WTC11 (cell line): ENCODE measurements at regions not wholly inside any gene's neighbourhood (a gene's known extent, or its start where the extent isn't known, plus 50 kb on each side); places are given as distances from the start of the nearest gene placed in this dataset.

Experiments
- ATAC-seq: fragments of 200-7000 bp; cut with Tn5 transposase; 2 replicates; pipeline ENCODE4 v1.10.0; 2021; ENCODE audit warnings: mild to moderate bottlenecking, moderate library complexity
- CTCF ChIA-PET: fragments of 300-600 bp; sonication (Branson Sonifier 250); formaldehyde crosslinking; loops from one replicate; lab custom pipeline; 2021; ENCODE audit warnings: antibody characterized with exemption; lab: Charles Lee
- POLR2A ChIA-PET: fragments of 350-600 bp; sonication (Branson Sonifier 250); formaldehyde crosslinking; loops from one replicate; lab custom pipeline; 2021; ENCODE audit warnings: antibody characterized with exemption; lab: Charles Lee
- DNase-seq: peaks from one replicate; pipeline ENCODE4 v3.0.0; 2021; ENCODE audit warnings: low spot score
- H3K27ac Mint-ChIP-seq: 2 replicates; pipeline ENCODE4 v1.8.0; 2021; ENCODE audit warnings: mixed read lengths
- H3K27me3 Mint-ChIP-seq: 2 replicates; pipeline ENCODE4 v1.8.0; 2021; ENCODE audit warnings: low read depth, mild to moderate bottlenecking, moderate library complexity, mixed read lengths
- H3K36me3 Mint-ChIP-seq: 2 replicates; pipeline ENCODE4 v1.8.0; 2021; ENCODE audit warnings: mixed read lengths
- H3K4me1 Mint-ChIP-seq: 2 replicates; pipeline ENCODE4 v1.8.0; 2022; ENCODE audit warnings: mixed read lengths
- H3K4me3 Mint-ChIP-seq: 2 replicates; pipeline ENCODE4 v1.8.0; 2021; ENCODE audit warnings: mild to moderate bottlenecking, moderate library complexity, mixed read lengths
- H3K9me3 Mint-ChIP-seq: 2 replicates; pipeline ENCODE4 v1.8.0; 2021; ENCODE audit warnings: mixed read lengths
- AFF4 ChIP-seq: sonication (generic); formaldehyde crosslinking; IDR thresholded peaks from 2 replicates; pipeline ENCODE4 v1.8.1; 2023; ENCODE audit warnings: mild to moderate bottlenecking, missing genetic modification reagents, borderline replicate concordance
- ATF3 ChIP-seq: sonication (generic); formaldehyde crosslinking; conservative IDR thresholded peaks from 2 replicates; pipeline ENCODE4 v1.8.1; 2022; ENCODE audit warnings: mild to moderate bottlenecking, missing genetic modification reagents
- E2F1 ChIP-seq: sonication (generic); formaldehyde crosslinking; IDR thresholded peaks from 2 replicates; pipeline ENCODE4 v1.8.0; 2022; ENCODE audit warnings: mild to moderate bottlenecking, missing genetic modification reagents
- ESRRA ChIP-seq: sonication (generic); formaldehyde crosslinking; IDR thresholded peaks from 2 replicates; pipeline ENCODE4 v1.8.1; 2022; ENCODE audit warnings: mild to moderate bottlenecking, missing genetic modification reagents, borderline replicate concordance
- HMGA2 ChIP-seq: fragments of 250-450 bp; sonication (Bioruptor Pico); IDR thresholded peaks from 2 replicates; pipeline ENCODE4 v1.4.0; 2021; ENCODE audit warnings: mild to moderate bottlenecking, moderate library complexity
- IRF2 ChIP-seq: sonication (generic); formaldehyde crosslinking; IDR thresholded peaks from 2 replicates; pipeline ENCODE4 v1.8.0; 2022; ENCODE audit warnings: low read depth, missing genetic modification reagents, borderline replicate concordance
- KAT7 ChIP-seq: sonication (generic); formaldehyde crosslinking; IDR thresholded peaks from 2 replicates; pipeline ENCODE4 v1.8.1; 2023; ENCODE audit warnings: missing genetic modification reagents, mild to moderate bottlenecking, borderline replicate concordance
- NFATC4 ChIP-seq: fragments of 250-450 bp; sonication (Bioruptor Pico); IDR thresholded peaks from 2 replicates; pipeline ENCODE4 v1.9.0; 2021; ENCODE audit warnings: mild to moderate bottlenecking
- PRRX2 ChIP-seq: fragments of 250-450 bp; sonication (Bioruptor Pico); IDR thresholded peaks from 2 replicates; pipeline ENCODE4 v1.8.0; 2021; ENCODE audit warnings: mild to moderate bottlenecking
- RORB ChIP-seq: fragments of 250-450 bp; sonication (Bioruptor Pico); IDR thresholded peaks from 2 replicates; pipeline ENCODE4 v1.9.0; 2021; ENCODE audit warnings: mild to moderate bottlenecking
- SMAD4 ChIP-seq: sonication (generic); formaldehyde crosslinking; IDR thresholded peaks from 2 replicates; pipeline ENCODE4 v1.8.0; 2022; ENCODE audit warnings: mild to moderate bottlenecking, missing genetic modification reagents
- TEAD4 ChIP-seq: sonication (generic); formaldehyde crosslinking; IDR thresholded peaks from 2 replicates; pipeline ENCODE4 v1.8.0; 2022; ENCODE audit warnings: mild to moderate bottlenecking, missing genetic modification reagents
- ZNF219 ChIP-seq: sonication (generic); formaldehyde crosslinking; IDR thresholded peaks from 2 replicates; pipeline ENCODE4 v1.8.0; 2023; ENCODE audit warnings: missing genetic modification reagents, mild to moderate bottlenecking, borderline replicate concordance
- ZNF263 ChIP-seq: sonication (generic); formaldehyde crosslinking; IDR thresholded peaks from 2 replicates; pipeline ENCODE4 v1.8.1; 2022; ENCODE audit warnings: low read depth, mild to moderate bottlenecking, moderate library complexity, missing genetic modification reagents
- ZNF416 ChIP-seq: fragments of 250-450 bp; sonication (Bioruptor Pico); IDR thresholded peaks from 2 replicates; pipeline ENCODE4 v1.9.0; 2021; ENCODE audit warnings: mild to moderate bottlenecking, inconsistent platforms
- TF ChIP-seq, protein P1 (sequence below): sonication (generic); formaldehyde crosslinking; IDR thresholded peaks from 2 replicates; pipeline ENCODE4 v1.8.0; 2023; ENCODE audit warnings: mild to moderate bottlenecking, missing genetic modification reagents
- TF ChIP-seq, protein P2 (sequence below): fragments of 250-450 bp; sonication (Bioruptor Pico); IDR thresholded peaks from 2 replicates; pipeline ENCODE4 v1.9.0; 2021; ENCODE audit warnings: mild to moderate bottlenecking
- TF ChIP-seq, protein P3 (sequence below): sonication (generic); formaldehyde crosslinking; IDR thresholded peaks from 2 replicates; pipeline ENCODE4 v1.8.0; 2022; ENCODE audit warnings: mild to moderate bottlenecking, missing genetic modification reagents
- TF ChIP-seq, protein P4 (sequence below): sonication (generic); formaldehyde crosslinking; IDR thresholded peaks from 2 replicates; pipeline ENCODE4 v1.8.1; 2023; ENCODE audit warnings: mild to moderate bottlenecking, moderate library complexity, missing genetic modification reagents
- TF ChIP-seq, protein P5 (sequence below): sonication (generic); formaldehyde crosslinking; IDR thresholded peaks from 2 replicates; pipeline ENCODE4 v1.8.1; 2023; ENCODE audit warnings: mild to moderate bottlenecking, missing genetic modification reagents, moderate library complexity

DNA sequence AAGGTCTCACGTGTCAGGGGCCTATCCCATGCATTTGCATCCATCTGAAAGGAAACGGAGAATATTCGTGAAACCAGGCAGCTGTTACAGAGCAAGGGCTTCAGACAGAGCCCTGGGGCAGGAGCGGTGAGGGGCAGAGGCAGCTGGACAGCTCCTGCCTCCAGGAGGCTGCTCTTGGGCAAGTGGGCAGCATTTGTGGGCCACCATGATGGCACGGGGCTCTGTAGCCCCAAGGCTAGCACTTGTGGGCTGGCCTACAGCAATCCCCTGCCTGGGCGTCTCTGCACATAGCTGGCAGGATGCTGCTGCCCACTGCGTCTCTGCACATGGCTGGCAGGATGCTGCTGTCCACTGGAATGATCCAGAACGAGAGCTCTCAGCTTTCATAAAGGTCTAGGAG lies 52.8 kb upstream of the PTMA start (continued):
- TF ChIP-seq, protein P1, sequence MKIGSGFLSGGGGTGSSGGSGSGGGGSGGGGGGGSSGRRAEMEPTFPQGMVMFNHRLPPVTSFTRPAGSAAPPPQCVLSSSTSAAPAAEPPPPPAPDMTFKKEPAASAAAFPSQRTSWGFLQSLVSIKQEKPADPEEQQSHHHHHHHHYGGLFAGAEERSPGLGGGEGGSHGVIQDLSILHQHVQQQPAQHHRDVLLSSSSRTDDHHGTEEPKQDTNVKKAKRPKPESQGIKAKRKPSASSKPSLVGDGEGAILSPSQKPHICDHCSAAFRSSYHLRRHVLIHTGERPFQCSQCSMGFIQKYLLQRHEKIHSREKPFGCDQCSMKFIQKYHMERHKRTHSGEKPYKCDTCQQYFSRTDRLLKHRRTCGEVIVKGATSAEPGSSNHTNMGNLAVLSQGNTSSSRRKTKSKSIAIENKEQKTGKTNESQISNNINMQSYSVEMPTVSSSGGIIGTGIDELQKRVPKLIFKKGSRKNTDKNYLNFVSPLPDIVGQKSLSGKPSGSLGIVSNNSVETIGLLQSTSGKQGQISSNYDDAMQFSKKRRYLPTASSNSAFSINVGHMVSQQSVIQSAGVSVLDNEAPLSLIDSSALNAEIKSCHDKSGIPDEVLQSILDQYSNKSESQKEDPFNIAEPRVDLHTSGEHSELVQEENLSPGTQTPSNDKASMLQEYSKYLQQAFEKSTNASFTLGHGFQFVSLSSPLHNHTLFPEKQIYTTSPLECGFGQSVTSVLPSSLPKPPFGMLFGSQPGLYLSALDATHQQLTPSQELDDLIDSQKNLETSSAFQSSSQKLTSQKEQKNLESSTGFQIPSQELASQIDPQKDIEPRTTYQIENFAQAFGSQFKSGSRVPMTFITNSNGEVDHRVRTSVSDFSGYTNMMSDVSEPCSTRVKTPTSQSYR (CRISPR knock-in tag) = no peak
- TF ChIP-seq ZNF219 (CRISPR knock-in tag) (no peak), PRRX2 (CRISPR knock-in tag) (no peak), ZNF416 (CRISPR knock-in tag) (no peak), ATF3 (CRISPR knock-in tag) (no peak), ZNF263 (CRISPR knock-in tag) (no peak), TEAD4 (CRISPR knock-in tag) (no peak), SMAD4 (no peak), KAT7 (CRISPR knock-in tag) (no peak), HMGA2 (no peak), RORB (no peak), E2F1 (CRISPR knock-in tag) (no peak)
- TF ChIP-seq, protein P2, sequence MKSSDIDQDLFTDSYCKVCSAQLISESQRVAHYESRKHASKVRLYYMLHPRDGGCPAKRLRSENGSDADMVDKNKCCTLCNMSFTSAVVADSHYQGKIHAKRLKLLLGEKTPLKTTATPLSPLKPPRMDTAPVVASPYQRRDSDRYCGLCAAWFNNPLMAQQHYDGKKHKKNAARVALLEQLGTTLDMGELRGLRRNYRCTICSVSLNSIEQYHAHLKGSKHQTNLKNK = no peak
- TF ChIP-seq, protein P3, sequence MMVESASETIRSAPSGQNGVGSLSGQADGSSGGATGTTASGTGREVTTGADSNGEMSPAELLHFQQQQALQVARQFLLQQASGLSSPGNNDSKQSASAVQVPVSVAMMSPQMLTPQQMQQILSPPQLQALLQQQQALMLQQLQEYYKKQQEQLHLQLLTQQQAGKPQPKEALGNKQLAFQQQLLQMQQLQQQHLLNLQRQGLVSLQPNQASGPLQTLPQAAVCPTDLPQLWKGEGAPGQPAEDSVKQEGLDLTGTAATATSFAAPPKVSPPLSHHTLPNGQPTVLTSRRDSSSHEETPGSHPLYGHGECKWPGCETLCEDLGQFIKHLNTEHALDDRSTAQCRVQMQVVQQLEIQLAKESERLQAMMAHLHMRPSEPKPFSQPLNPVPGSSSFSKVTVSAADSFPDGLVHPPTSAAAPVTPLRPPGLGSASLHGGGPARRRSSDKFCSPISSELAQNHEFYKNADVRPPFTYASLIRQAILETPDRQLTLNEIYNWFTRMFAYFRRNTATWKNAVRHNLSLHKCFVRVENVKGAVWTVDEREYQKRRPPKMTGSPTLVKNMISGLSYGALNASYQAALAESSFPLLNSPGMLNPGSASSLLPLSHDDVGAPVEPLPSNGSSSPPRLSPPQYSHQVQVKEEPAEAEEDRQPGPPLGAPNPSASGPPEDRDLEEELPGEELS (CRISPR knock-in tag) = peak; percentile 56; the same call in 1 of the 2 replicates

- H3K4me3 Mint-ChIP-seq = 0 out of 2 replicates have a peak overlapping the region, but pooled peaks have one; percentile 13
- peak; percentile 74 for ATAC-seq
- no peak for DNase-seq
- ChIA-PET POLR2A (interaction anchor here (0.6 to 1.4 kb wide), 3 partner anchors 17 to 90 kb away, joined by 3 to 11 read pairs (median 3); no protein-coding TSS in a partner anchor), CTCF (interaction anchor here (1.0 to 5.5 kb wide), 4 partner anchors 17 to 44 kb away, joined by 3 to 46 read pairs (median 4); no protein-coding TSS in a partner anchor)
- peaks cover 12% of the 10 kb centered on the region for H3K27me3 Mint-ChIP-seq
- TF ChIP-seq IRF2 (CRISPR knock-in tag) = no peak
- TF ChIP-seq ESRRA (CRISPR knock-in tag) = no peak
- TF ChIP-seq, protein P4, sequence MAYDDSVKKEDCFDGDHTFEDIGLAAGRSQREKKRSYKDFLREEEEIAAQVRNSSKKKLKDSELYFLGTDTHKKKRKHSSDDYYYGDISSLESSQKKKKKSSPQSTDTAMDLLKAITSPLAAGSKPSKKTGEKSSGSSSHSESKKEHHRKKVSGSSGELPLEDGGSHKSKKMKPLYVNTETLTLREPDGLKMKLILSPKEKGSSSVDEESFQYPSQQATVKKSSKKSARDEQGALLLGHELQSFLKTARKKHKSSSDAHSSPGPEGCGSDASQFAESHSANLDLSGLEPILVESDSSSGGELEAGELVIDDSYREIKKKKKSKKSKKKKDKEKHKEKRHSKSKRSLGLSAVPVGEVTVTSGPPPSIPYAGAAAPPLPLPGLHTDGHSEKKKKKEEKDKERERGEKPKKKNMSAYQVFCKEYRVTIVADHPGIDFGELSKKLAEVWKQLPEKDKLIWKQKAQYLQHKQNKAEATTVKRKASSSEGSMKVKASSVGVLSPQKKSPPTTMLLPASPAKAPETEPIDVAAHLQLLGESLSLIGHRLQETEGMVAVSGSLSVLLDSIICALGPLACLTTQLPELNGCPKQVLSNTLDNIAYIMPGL = no peak
- TF ChIP-seq, protein P5, sequence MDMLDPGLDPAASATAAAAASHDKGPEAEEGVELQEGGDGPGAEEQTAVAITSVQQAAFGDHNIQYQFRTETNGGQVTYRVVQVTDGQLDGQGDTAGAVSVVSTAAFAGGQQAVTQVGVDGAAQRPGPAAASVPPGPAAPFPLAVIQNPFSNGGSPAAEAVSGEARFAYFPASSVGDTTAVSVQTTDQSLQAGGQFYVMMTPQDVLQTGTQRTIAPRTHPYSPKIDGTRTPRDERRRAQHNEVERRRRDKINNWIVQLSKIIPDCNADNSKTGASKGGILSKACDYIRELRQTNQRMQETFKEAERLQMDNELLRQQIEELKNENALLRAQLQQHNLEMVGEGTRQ = no peak
- TF ChIP-seq, protein P3 (CRISPR knock-in tag) = peak; percentile 3; the same call in 1 of the 2 replicates
- no peak for TF ChIP-seq NFATC4 (CRISPR knock-in tag)
- TF ChIP-seq AFF4 (CRISPR knock-in tag) = no peak
- H3K36me3 Mint-ChIP-seq = no peaks in the 10 kb centered on the region
- H3K9me3 Mint-ChIP-seq = no peaks in the 10 kb centered on the region
- peaks cover 18% of the 10 kb centered on the region for H3K4me1 Mint-ChIP-seq
- peak overlapping the region; percentile 90 for H3K27ac Mint-ChIP-seq
Measured at GRCh38 chr2:231655894-231656293, 52.4 kb upstream of the PTMA start.
